ENCODE measurements at regions not wholly inside any gene's neighbourhood (a gene's known extent, or its start where the extent isn't known, plus 50 kb on each side); places are given as distances from the start of the nearest gene placed in this dataset.

- TF ChIP-seq CTCF (IDR thresholded peaks at IDR 0.05) (no peak), POLR2A (IDR thresholded peaks at IDR 0.05) (no peak)
These were observed 183.7 kb downstream of the NRP2 start for GRCh38 chr2:205865905-205866441.
